ENCODE measurements at regions not wholly inside any gene's neighbourhood (a gene's known extent, or its start where the extent isn't known, plus 50 kb on each side); places are given as distances from the start of the nearest gene placed in this dataset.

DNA sequence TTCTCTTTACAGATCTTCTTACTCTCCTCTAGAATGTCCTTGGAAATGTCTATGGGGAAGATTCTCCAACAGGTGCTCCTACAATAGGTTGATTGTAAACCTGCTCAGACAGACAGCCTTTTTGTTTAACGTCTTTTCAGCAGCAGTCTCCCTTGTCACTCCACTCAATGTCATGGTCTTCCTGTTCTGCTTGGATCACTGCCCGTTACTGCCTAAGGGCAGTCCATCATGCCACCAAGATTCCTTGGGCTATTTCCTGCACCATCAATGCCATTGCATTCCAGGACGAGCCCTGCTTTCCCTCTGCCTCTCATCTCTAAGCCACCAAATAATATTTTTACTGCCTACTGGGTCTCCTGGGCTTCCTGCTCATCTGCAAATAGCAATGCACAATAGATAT is 97.4 kb upstream of the GALNT5 start:
- H3K36me3 ChIP-seq (ENCODE audit: control insufficient read depth, insufficient read depth, low read length), result no peaks in the 10 kb centered on the region
- intact Hi-C loops (cut with micrococcal nuclease; ENCODE audit: unreplicated experiment), result no loop called here
- H3K4me1 ChIP-seq (ENCODE audit: control insufficient read depth, insufficient read depth, low read length), result no peaks in the 10 kb centered on the region
- in situ Hi-C loops (cut with HindIII; ENCODE audit: low pct_unique_long_range_greater_than_20kb, low sequenced_read_pairs), result no loop called here
- ChIA-PET CTCF (no interaction called here), POLR2A (no interaction called here)
- DNase-seq (ENCODE audit: low read depth, low spot score) (no peak), ATAC-seq (no peak)
- H3K9me3 ChIP-seq (ENCODE audit: control insufficient read depth, insufficient read depth, low read depth, low read length), result no peaks in the 10 kb centered on the region
- H3K27me3 ChIP-seq (ENCODE audit: control insufficient read depth, insufficient read depth, low read length), result no peaks in the 10 kb centered on the region
- TF ChIP-seq, protein P1, sequence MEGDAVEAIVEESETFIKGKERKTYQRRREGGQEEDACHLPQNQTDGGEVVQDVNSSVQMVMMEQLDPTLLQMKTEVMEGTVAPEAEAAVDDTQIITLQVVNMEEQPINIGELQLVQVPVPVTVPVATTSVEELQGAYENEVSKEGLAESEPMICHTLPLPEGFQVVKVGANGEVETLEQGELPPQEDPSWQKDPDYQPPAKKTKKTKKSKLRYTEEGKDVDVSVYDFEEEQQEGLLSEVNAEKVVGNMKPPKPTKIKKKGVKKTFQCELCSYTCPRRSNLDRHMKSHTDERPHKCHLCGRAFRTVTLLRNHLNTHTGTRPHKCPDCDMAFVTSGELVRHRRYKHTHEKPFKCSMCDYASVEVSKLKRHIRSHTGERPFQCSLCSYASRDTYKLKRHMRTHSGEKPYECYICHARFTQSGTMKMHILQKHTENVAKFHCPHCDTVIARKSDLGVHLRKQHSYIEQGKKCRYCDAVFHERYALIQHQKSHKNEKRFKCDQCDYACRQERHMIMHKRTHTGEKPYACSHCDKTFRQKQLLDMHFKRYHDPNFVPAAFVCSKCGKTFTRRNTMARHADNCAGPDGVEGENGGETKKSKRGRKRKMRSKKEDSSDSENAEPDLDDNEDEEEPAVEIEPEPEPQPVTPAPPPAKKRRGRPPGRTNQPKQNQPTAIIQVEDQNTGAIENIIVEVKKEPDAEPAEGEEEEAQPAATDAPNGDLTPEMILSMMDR (IDR thresholded peaks at IDR 0.05), result no peak
- no peak for TF ChIP-seq SIN3A (IDR thresholded peaks at IDR 0.05; ENCODE audit: borderline replicate concordance, insufficient read depth, low read depth, low read length)
- TF ChIP-seq TCF7L2 (IDR thresholded peaks at IDR 0.05; ENCODE audit: low read depth, low read length), result no peak
- TF ChIP-seq POLR2AphosphoS5 (IDR thresholded peaks at IDR 0.05; ENCODE audit: low read depth, low read length), result no peak
- TF ChIP-seq, protein P2, sequence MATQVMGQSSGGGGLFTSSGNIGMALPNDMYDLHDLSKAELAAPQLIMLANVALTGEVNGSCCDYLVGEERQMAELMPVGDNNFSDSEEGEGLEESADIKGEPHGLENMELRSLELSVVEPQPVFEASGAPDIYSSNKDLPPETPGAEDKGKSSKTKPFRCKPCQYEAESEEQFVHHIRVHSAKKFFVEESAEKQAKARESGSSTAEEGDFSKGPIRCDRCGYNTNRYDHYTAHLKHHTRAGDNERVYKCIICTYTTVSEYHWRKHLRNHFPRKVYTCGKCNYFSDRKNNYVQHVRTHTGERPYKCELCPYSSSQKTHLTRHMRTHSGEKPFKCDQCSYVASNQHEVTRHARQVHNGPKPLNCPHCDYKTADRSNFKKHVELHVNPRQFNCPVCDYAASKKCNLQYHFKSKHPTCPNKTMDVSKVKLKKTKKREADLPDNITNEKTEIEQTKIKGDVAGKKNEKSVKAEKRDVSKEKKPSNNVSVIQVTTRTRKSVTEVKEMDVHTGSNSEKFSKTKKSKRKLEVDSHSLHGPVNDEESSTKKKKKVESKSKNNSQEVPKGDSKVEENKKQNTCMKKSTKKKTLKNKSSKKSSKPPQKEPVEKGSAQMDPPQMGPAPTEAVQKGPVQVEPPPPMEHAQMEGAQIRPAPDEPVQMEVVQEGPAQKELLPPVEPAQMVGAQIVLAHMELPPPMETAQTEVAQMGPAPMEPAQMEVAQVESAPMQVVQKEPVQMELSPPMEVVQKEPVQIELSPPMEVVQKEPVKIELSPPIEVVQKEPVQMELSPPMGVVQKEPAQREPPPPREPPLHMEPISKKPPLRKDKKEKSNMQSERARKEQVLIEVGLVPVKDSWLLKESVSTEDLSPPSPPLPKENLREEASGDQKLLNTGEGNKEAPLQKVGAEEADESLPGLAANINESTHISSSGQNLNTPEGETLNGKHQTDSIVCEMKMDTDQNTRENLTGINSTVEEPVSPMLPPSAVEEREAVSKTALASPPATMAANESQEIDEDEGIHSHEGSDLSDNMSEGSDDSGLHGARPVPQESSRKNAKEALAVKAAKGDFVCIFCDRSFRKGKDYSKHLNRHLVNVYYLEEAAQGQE (IDR thresholded peaks at IDR 0.05; ENCODE audit: insufficient read depth in 1 of 2, low read depth in 2 of 2, low read length in 1 of 2), result no peak
- no TSS peak for BruUV-seq (replicated peaks)
- no peak overlapping the region for H3K27ac ChIP-seq (ENCODE audit: low read length)
- no peak overlapping the region for H3K4me3 ChIP-seq (ENCODE audit: low read depth in 2 of 2, low read length in 2 of 2)

DNA sequence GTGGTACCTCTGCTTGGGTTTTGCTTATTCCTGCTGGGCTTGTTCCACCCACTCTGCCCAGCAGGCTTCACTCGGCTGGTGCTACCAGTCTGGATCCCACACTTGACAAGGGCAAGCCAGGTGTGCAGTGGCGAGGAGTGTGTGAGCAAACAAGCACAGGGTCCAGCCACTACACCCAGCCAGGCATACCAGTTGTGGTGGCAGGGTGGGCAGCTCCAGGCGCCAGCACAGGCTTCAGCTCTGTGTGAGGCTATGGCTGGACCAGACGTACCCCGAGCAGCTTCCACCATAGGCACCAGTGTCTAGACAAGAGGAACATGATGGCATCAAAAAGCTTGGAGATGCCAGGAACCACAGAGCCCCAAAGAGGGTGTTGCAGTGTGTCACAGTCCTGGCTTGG is 93.1 kb upstream of the GALNT5 start:
- H3K4me3 ChIP-seq (ENCODE audit: low read depth in 2 of 2, low read length in 2 of 2), result no peak overlapping the region
- BruUV-seq (replicated peaks), result no TSS peak
- intact Hi-C loops (cut with micrococcal nuclease; ENCODE audit: unreplicated experiment), result no loop called here
- TF ChIP-seq TCF7L2 (IDR thresholded peaks at IDR 0.05; ENCODE audit: low read depth, low read length) (no peak), POLR2AphosphoS5 (IDR thresholded peaks at IDR 0.05; ENCODE audit: low read depth, low read length) (no peak), SIN3A (IDR thresholded peaks at IDR 0.05; ENCODE audit: borderline replicate concordance, insufficient read depth, low read depth, low read length) (no peak)
- TF ChIP-seq, protein P1 (IDR thresholded peaks at IDR 0.05), result no peak
- TF ChIP-seq, protein P2 (IDR thresholded peaks at IDR 0.05; ENCODE audit: insufficient read depth in 1 of 2, low read depth in 2 of 2, low read length in 1 of 2), result no peak
- DNase-seq (ENCODE audit: low read depth, low spot score), result no peak
- H3K9me3 ChIP-seq (ENCODE audit: control insufficient read depth, insufficient read depth, low read depth, low read length), result no peaks in the 10 kb centered on the region
- no peak for ATAC-seq
- ChIA-PET CTCF (interaction anchor here (0.6 kb wide), 1 partner anchor 829 kb away, joined by 3 read pairs; no protein-coding TSS in a partner anchor), POLR2A (no interaction called here)
- no peaks in the 10 kb centered on the region for H3K27me3 ChIP-seq (ENCODE audit: control insufficient read depth, insufficient read depth, low read length)
- H3K36me3 ChIP-seq (ENCODE audit: control insufficient read depth, insufficient read depth, low read length), result no peaks in the 10 kb centered on the region
- no peaks in the 10 kb centered on the region for H3K4me1 ChIP-seq (ENCODE audit: control insufficient read depth, insufficient read depth, low read length)
- no peak overlapping the region for H3K27ac ChIP-seq (ENCODE audit: low read length)
- in situ Hi-C loops (cut with HindIII; ENCODE audit: low pct_unique_long_range_greater_than_20kb, low sequenced_read_pairs), result no loop called here
